Body of pancreas (tissue), 4 donors: ENCODE measurements at regions not wholly inside any gene's neighbourhood (a gene's known extent, or its start where the extent isn't known, plus 50 kb on each side); places are given as distances from the start of the nearest gene placed in this dataset.

Experiments used
- POLR2A ChIP-seq, 3 donors: fragments of 450-650 bp; IDR thresholded peaks; one replicate each; pipeline ENCODE4 v1.6.1; 2016; ENCODE audit warnings: antibody characterized with exemption in 3 of 3, mild to moderate bottlenecking in 2 of 3
- TF ChIP-seq, protein P1 (sequence below), 7 experiments: fragments of 450-650 bp in 4 of 7; fragments of 200-600 bp in 3 of 7; sonication (generic) in 3 of 7; IDR thresholded peaks; one replicate each; pipeline ENCODE4 v1.5.1; 2016 to 2019; ENCODE audit warnings: antibody characterized with exemption in 7 of 7

DNA sequence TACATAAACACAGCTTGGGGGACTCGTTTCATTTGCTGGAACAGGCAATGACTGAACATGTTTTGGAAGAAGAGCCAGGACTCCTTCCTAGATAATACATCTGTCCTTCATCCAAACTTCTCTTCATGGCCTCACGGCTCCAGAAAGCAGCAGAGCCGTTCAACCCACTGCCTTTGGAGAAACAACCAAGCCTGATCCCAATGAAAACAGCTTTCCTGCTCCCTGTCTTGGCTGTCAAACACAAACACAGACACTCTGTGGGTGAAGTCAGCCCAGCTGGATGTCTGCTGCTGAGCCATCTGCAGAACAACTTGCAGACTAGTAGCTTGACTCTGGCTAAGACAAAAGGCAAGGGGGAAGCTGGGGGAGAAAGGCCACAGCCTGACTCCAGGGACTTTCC, 345.1 kb upstream of the PSMD7 start:
- no peak for TF ChIP-seq POLR2A (IDR thresholded peaks at IDR 0.05)
- TF ChIP-seq, protein P1, sequence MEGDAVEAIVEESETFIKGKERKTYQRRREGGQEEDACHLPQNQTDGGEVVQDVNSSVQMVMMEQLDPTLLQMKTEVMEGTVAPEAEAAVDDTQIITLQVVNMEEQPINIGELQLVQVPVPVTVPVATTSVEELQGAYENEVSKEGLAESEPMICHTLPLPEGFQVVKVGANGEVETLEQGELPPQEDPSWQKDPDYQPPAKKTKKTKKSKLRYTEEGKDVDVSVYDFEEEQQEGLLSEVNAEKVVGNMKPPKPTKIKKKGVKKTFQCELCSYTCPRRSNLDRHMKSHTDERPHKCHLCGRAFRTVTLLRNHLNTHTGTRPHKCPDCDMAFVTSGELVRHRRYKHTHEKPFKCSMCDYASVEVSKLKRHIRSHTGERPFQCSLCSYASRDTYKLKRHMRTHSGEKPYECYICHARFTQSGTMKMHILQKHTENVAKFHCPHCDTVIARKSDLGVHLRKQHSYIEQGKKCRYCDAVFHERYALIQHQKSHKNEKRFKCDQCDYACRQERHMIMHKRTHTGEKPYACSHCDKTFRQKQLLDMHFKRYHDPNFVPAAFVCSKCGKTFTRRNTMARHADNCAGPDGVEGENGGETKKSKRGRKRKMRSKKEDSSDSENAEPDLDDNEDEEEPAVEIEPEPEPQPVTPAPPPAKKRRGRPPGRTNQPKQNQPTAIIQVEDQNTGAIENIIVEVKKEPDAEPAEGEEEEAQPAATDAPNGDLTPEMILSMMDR (IDR thresholded peaks at IDR 0.05), result no peak
